LNCaP clone FGC (cell line): ENCODE measurements at regions not wholly inside any gene's neighbourhood (a gene's known extent, or its start where the extent isn't known, plus 50 kb on each side); places are given as distances from the start of the nearest gene placed in this dataset.

ENCODE experiments used
- DNase-seq: peaks from one replicate; pipeline ENCODE4 v3.0.0-alpha.2; 2011; ENCODE audit warnings: low read depth
- H3K4me3 ChIP-seq: 2 replicates; pipeline ENCODE4 v1.5.1; 2011; ENCODE audit warnings: mild to moderate bottlenecking, low read depth, low read length, control low read depth
- TF ChIP-seq, protein P1 (sequence below): IDR thresholded peaks from 2 replicates; pipeline ENCODE4 v1.5.1; 2012; ENCODE audit warnings: mild to moderate bottlenecking; ENCODE audit not compliant: control insufficient read depth, insufficient read depth; ENCODE audit errors: extremely low read depth

DNA sequence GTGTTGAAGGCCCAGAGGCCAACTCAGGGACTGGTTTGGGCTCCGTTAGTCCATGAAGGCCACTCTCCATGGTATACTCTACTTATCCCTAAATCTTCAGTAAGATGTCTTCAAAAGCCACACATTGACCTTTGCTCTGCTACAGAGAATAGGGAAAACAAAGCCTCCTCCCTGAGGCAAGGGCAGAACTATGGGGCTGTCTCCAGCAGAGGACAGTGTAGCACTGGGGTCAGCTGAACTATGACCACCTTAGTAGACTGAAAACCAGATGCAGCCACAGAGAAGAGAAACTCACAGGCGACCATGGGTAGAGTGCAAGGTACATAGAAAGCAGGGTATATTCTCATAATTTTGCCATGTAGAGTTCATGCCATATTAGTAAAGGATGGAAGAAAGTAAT lies 587.4 kb downstream of the LMO7 start:
- TF ChIP-seq, protein P1, sequence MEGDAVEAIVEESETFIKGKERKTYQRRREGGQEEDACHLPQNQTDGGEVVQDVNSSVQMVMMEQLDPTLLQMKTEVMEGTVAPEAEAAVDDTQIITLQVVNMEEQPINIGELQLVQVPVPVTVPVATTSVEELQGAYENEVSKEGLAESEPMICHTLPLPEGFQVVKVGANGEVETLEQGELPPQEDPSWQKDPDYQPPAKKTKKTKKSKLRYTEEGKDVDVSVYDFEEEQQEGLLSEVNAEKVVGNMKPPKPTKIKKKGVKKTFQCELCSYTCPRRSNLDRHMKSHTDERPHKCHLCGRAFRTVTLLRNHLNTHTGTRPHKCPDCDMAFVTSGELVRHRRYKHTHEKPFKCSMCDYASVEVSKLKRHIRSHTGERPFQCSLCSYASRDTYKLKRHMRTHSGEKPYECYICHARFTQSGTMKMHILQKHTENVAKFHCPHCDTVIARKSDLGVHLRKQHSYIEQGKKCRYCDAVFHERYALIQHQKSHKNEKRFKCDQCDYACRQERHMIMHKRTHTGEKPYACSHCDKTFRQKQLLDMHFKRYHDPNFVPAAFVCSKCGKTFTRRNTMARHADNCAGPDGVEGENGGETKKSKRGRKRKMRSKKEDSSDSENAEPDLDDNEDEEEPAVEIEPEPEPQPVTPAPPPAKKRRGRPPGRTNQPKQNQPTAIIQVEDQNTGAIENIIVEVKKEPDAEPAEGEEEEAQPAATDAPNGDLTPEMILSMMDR, result no peak
- DNase-seq, result no peak
- no peak overlapping the region for H3K4me3 ChIP-seq

DNA sequence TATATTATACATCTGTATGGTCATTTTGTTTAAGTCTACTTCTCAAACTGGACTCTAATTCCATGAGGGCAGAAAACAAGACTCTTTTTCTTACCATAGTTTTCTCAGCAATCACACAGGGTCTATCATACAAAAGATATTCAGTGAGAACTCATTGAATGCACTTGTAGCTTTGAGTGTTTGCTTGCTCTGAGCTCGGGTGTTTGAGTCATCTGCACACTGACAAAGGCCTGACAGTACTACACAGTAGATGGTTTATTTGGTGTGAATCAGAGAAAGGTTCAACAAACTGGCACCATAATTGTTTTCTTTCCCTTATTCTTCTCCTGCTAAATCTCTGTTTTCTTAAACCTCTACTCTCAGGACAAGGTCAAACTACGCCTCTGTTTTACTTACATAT lies 586.4 kb downstream of the LMO7 start:
- TF ChIP-seq, protein P1, result no peak
- no peak for DNase-seq

DNA sequence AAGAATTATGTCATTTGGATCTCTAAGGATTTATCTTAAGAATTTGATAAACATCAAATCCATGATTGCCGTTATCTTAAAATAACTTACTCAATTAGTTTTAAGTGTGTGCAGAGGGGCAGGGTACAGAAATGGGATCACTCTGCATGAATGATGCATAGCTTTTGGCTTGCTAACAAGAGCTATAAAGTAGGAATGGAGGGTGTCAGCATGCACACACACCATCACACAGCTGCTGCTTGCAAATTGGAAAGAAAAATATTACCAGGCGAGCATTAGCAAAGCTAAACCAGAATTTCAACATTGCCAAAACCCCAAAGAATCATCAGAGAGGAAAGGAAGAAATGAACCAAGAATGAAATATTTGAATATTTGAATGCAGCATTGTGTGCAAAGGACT lies 580.6 kb downstream of the LMO7 start:
- TF ChIP-seq, protein P1, result no peak
- no peak overlapping the region for H3K4me3 ChIP-seq
- no peak for DNase-seq

More for the DNA sequence above, 586.4 kb downstream of the LMO7 start:
- no peak overlapping the region for H3K4me3 ChIP-seq

DNA sequence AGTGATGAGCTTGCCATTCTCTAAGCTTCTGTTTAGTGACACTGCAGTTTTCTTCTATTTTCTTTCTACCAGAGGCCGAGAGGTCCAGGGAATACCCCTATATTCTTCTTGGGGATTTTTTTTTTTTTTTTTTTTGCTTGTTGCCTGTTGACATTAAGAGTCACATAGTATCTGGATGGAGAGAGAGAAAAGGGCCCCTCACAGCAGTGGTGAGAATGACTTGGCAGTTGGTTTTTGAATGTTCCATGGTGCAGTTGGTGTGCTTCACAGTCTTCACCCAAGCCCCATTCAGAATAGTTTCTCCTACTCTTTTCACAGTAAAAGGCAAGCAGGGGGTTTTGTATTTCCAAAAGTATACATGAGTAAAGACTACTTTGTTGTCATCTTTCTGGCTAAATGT lies 577.9 kb downstream of the LMO7 start:
- DNase-seq, result no peak
- TF ChIP-seq, protein P1, result no peak
- no peak overlapping the region for H3K4me3 ChIP-seq

DNA sequence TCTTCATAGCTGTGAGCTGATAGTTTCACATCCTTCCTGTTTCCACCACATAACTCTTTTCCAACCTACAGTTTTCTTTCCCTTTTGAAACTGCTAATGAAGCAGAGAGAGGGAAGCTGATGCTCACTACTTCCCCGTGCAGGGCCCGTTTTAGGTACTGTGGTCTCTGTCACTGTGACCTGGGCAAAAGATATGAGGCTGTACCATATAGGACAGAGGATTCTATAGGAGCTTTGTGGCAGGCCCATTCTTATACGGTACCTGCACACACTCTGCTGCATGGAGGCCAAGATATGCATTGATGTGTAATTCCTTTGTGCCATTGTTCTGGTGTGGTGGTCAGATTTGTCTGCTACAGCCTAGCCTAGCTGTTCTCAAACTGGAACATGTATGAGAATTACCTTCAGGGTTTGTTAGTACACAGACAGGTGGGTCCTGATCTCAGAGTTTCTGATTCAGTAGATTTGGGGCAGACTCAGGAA lies 577.3 kb downstream of the LMO7 start:
- no peak overlapping the region for H3K4me3 ChIP-seq
- no peak for DNase-seq
- TF ChIP-seq, protein P1, result no peak

DNA sequence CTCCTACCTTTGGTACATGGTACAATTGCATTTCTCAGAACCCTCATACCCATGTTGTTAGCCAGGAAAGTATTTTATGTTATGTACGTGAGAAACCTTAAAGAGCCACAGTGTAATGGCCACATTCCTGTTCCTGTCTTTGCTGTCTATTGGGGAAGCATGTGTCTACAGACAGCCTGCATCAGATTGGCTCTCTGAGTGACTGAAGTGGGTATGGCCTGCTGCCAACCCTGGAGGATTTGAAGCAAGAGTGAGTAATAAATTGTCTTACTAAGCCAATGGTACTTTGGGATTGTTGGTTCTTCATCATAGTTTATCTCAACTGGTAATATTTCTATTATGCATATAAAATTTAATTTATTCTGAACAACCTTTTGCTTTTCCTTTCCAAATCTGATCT lies 574.1 kb downstream of the LMO7 start:
- TF ChIP-seq, protein P1, result no peak
- DNase-seq, result no peak
- H3K4me3 ChIP-seq, result no peak overlapping the region

DNA sequence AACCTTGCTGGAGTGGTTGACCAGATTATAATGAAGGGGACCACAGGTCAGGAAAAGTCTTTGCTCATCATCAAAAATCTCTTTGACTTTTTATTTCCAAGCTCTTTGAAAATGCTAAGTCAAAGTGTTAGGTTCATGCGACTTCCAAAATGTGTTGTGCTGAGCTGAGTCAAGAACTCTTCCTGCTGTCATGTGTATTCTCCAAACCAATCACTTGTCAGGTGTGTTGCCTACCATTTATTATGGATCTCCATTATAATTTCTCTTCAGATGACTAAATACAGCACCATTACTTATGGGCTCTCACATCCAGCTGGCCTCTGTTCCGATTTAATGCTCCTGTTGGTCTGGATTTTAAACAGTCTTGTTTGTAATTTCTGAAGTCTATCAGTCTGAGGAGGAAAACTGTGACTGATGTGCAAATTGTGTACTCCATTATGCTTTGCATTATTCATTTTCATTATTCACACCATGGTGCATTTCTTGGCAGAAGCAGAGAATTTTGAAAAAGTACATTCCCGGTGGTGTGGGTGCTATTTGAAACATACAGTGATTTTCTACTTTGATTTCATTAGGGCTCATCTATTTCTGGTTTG lies 562.5 kb downstream of the LMO7 start:
- TF ChIP-seq, protein P1, result no peak
- DNase-seq, result no peak
- no peak overlapping the region for H3K4me3 ChIP-seq
